ENCODE measurements at regions not wholly inside any gene's neighbourhood (a gene's known extent, or its start where the extent isn't known, plus 50 kb on each side); places are given as distances from the start of the nearest gene placed in this dataset.

GRCh38 chr14:78028471-78028870 is 141.7 kb upstream of the NRXN3 start:
- TF ChIP-seq EGR1 (IDR thresholded peaks at IDR 0.05) (no peak), CEBPB (IDR thresholded peaks at IDR 0.05) (no peak), NFIC (IDR thresholded peaks at IDR 0.05) (no peak), TAF1 (IDR thresholded peaks at IDR 0.05; ENCODE audit: low read depth) (no peak), REST (IDR thresholded peaks at IDR 0.05; ENCODE audit: low read depth) (no peak), MAX (IDR thresholded peaks at IDR 0.05) (no peak), EP300 (IDR thresholded peaks at IDR 0.05; ENCODE audit: borderline replicate concordance) (no peak), RAD21 (IDR thresholded peaks at IDR 0.05; ENCODE audit: low read depth) (no peak), CREB1 (IDR thresholded peaks at IDR 0.05; ENCODE audit: low read depth) (no peak), TEAD4 (IDR thresholded peaks at IDR 0.05) (no peak), YY1 (IDR thresholded peaks at IDR 0.05; ENCODE audit: low read depth) (no peak), ZBTB7A (IDR thresholded peaks at IDR 0.05; ENCODE audit: low read depth) (no peak), FOXM1 (IDR thresholded peaks at IDR 0.05; ENCODE audit: borderline replicate concordance, low read depth) (no peak)

Measured in Ishikawa (cell line).